ENCODE measurements at regions not wholly inside any gene's neighbourhood (a gene's known extent, or its start where the extent isn't known, plus 50 kb on each side); places are given as distances from the start of the nearest gene placed in this dataset.

- no peak for TF ChIP-seq CTCF (IDR thresholded peaks at IDR 0.05; ENCODE audit: control extremely low read depth, extremely low read depth)
- Histone ChIP-seq H3K4me1 (ENCODE audit: control insufficient read depth in 5 of 5, insufficient read depth in 5 of 5, low read length in 5 of 5) (peaks cover 0 to 12% (median 0%) of the 10 kb centered on the region in 5 donors), H3K27me3 (ENCODE audit: control insufficient read depth in 3 of 3, insufficient read depth in 3 of 3, low read length in 2 of 3) (no peaks in the 10 kb centered on the region), H3K36me3 (ENCODE audit: control insufficient read depth in 4 of 4, insufficient read depth in 4 of 4, low read length in 4 of 4) (no peaks in the 10 kb centered on the region), H3K9ac (ENCODE audit: insufficient read depth in 1 of 2, low read length in 2 of 2) (no peak overlapping the region), H3K27ac (ENCODE audit: low read depth in 1 of 2, low read length in 1 of 2) (no peak overlapping the region), H3K4me3 (no peak overlapping the region), H3K9me3 (ENCODE audit: control insufficient read depth in 4 of 4, insufficient read depth in 3 of 4, low read length in 3 of 4) (peaks cover 0 to 1% (median under 1%) of the 10 kb centered on the region in 4 donors)
- ATAC-seq (ENCODE audit: insufficient read depth, low FRiP score) (no peak), DNase-seq (no peak)
- WGBS, 2 donors, result 78 to 79% methylated on average over 8 of the region's 8 CpGs
Observed at GRCh38 chr12:65534238-65534841, 255.9 kb downstream of the MSRB3 start.

- WGBS, 2 donors, result 96% methylated on average over 2 of the region's 2 CpGs
- H3K4me3 ChIP-seq, result no peak overlapping the region
- peaks cover 0 to 12% (median 0%) of the 10 kb centered on the region in 5 donors for H3K4me1 ChIP-seq (ENCODE audit: control insufficient read depth in 5 of 5, insufficient read depth in 5 of 5, low read length in 5 of 5)
- no peaks in the 10 kb centered on the region for H3K27me3 ChIP-seq (ENCODE audit: control insufficient read depth in 3 of 3, insufficient read depth in 3 of 3, low read length in 2 of 3)
- DNase-seq, result no peak
- no peak for TF ChIP-seq CTCF (IDR thresholded peaks at IDR 0.05; ENCODE audit: control extremely low read depth, extremely low read depth)
- peaks cover 0 to 4% (median 2%) of the 10 kb centered on the region in 4 donors for H3K9me3 ChIP-seq (ENCODE audit: control insufficient read depth in 4 of 4, insufficient read depth in 3 of 4, low read length in 3 of 4)
- no peak overlapping the region for H3K9ac ChIP-seq (ENCODE audit: insufficient read depth in 1 of 2, low read length in 2 of 2)
- no peak for ATAC-seq (ENCODE audit: insufficient read depth, low FRiP score)
- no peak overlapping the region for H3K27ac ChIP-seq (ENCODE audit: low read depth in 1 of 2, low read length in 1 of 2)
- no peaks in the 10 kb centered on the region for H3K36me3 ChIP-seq (ENCODE audit: control insufficient read depth in 4 of 4, insufficient read depth in 4 of 4, low read length in 4 of 4)
Observed at GRCh38 chr12:65535946-65536345, 257.5 kb downstream of the MSRB3 start.

GRCh38 chr12:65536351-65536750 is 257.9 kb downstream of the MSRB3 start:
- Histone ChIP-seq H3K36me3 (ENCODE audit: control insufficient read depth in 4 of 4, insufficient read depth in 4 of 4, low read length in 4 of 4) (no peaks in the 10 kb centered on the region), H3K4me1 (ENCODE audit: control insufficient read depth in 5 of 5, insufficient read depth in 5 of 5, low read length in 5 of 5) (peaks cover 0 to 12% (median 0%) of the 10 kb centered on the region in 5 donors)

More at GRCh38 chr12:65536351-65536750, 257.9 kb downstream of the MSRB3 start:
- Histone ChIP-seq H3K9me3 (ENCODE audit: control insufficient read depth in 4 of 4, insufficient read depth in 3 of 4, low read length in 3 of 4) (peaks cover 0 to 4% (median 2%) of the 10 kb centered on the region in 4 donors), H3K9ac (ENCODE audit: insufficient read depth in 1 of 2, low read length in 2 of 2) (no peak overlapping the region), H3K27me3 (ENCODE audit: control insufficient read depth in 3 of 3, insufficient read depth in 3 of 3, low read length in 2 of 3) (no peaks in the 10 kb centered on the region), H3K27ac (ENCODE audit: low read depth in 1 of 2, low read length in 1 of 2) (peak overlapping the region in 1 of 2 donors; percentile 42), H3K4me3 (no peak overlapping the region)
- ATAC-seq (ENCODE audit: insufficient read depth, low FRiP score), result no peak
- TF ChIP-seq CTCF (IDR thresholded peaks at IDR 0.05; ENCODE audit: control extremely low read depth, extremely low read depth), result no peak
- no peak for DNase-seq
- 82 to 93% methylated on average over 3 of the region's 3 CpGs for WGBS, 2 donors
